H1 (cell line): ENCODE measurements at regions not wholly inside any gene's neighbourhood (a gene's known extent, or its start where the extent isn't known, plus 50 kb on each side); places are given as distances from the start of the nearest gene placed in this dataset.

Experiments used
- NRF1 ChIP-seq: IDR thresholded peaks from 2 replicates; pipeline ENCODE4 v1.6.1; 2011; ENCODE audit warnings: mild to moderate bottlenecking, low read depth, low read length, improper control_type of control experiment
- POLR2A ChIP-seq, 2 experiments: IDR thresholded peaks; 1 replicate in 1 of 2; 2 replicates in 1 of 2; pipeline ENCODE4 v1.6.1; 2011; ENCODE audit warnings: low read depth in 2 of 2, low read length in 2 of 2, mild to moderate bottlenecking in 2 of 2; ENCODE audit errors: control extremely low read depth in 1 of 2
- RNF2 ChIP-seq: fragments of 200-900, 300-1000 bp; sonication (generic); IDR thresholded peaks from 2 replicates; pipeline ENCODE4 v1.7.1; 2016; ENCODE audit warnings: borderline replicate concordance, low read depth, mild to moderate bottlenecking, antibody characterized with exemption, low read length; ENCODE audit not compliant: poor library complexity, severe bottlenecking; ENCODE audit errors: missing control alignments
- SP2 ChIP-seq: IDR thresholded peaks from 2 replicates; pipeline ENCODE4 v1.6.1; 2012; ENCODE audit warnings: mild to moderate bottlenecking, low read length, inconsistent platforms
- TBP ChIP-seq: IDR thresholded peaks from 2 replicates; pipeline ENCODE4 v1.6.1; 2011; ENCODE audit warnings: low read depth, low read length, improper control_type of control experiment
- TF ChIP-seq, protein P1 (sequence below): fragments of 300-600 bp; sonication (generic); IDR thresholded peaks from 2 replicates; pipeline ENCODE4 v1.7.1; 2012; ENCODE audit warnings: low read length, moderate library complexity, mild to moderate bottlenecking, inconsistent platforms; ENCODE audit not compliant: insufficient replicate concordance

DNA sequence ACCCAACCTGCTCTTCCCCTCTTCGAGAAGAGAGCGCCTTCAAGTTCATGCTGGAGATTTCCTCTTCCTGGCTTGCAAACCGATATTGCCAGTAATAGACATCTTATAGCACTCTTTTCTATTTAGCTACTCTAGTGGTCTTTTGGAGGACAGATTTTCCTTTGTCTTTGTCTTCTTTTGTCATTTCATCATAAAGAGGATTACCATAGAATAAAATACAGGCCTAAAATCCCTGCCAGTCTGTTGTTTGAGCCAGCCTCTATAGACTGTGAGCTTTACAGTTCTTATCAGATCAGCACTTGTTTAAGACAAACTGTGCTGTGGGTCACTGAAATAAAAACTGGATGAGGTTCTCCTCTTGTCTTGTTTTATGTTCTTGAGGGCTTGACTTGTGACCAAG is 802.8 kb downstream of the NR2F1-AS1 start (continued):
- TF ChIP-seq, protein P1, sequence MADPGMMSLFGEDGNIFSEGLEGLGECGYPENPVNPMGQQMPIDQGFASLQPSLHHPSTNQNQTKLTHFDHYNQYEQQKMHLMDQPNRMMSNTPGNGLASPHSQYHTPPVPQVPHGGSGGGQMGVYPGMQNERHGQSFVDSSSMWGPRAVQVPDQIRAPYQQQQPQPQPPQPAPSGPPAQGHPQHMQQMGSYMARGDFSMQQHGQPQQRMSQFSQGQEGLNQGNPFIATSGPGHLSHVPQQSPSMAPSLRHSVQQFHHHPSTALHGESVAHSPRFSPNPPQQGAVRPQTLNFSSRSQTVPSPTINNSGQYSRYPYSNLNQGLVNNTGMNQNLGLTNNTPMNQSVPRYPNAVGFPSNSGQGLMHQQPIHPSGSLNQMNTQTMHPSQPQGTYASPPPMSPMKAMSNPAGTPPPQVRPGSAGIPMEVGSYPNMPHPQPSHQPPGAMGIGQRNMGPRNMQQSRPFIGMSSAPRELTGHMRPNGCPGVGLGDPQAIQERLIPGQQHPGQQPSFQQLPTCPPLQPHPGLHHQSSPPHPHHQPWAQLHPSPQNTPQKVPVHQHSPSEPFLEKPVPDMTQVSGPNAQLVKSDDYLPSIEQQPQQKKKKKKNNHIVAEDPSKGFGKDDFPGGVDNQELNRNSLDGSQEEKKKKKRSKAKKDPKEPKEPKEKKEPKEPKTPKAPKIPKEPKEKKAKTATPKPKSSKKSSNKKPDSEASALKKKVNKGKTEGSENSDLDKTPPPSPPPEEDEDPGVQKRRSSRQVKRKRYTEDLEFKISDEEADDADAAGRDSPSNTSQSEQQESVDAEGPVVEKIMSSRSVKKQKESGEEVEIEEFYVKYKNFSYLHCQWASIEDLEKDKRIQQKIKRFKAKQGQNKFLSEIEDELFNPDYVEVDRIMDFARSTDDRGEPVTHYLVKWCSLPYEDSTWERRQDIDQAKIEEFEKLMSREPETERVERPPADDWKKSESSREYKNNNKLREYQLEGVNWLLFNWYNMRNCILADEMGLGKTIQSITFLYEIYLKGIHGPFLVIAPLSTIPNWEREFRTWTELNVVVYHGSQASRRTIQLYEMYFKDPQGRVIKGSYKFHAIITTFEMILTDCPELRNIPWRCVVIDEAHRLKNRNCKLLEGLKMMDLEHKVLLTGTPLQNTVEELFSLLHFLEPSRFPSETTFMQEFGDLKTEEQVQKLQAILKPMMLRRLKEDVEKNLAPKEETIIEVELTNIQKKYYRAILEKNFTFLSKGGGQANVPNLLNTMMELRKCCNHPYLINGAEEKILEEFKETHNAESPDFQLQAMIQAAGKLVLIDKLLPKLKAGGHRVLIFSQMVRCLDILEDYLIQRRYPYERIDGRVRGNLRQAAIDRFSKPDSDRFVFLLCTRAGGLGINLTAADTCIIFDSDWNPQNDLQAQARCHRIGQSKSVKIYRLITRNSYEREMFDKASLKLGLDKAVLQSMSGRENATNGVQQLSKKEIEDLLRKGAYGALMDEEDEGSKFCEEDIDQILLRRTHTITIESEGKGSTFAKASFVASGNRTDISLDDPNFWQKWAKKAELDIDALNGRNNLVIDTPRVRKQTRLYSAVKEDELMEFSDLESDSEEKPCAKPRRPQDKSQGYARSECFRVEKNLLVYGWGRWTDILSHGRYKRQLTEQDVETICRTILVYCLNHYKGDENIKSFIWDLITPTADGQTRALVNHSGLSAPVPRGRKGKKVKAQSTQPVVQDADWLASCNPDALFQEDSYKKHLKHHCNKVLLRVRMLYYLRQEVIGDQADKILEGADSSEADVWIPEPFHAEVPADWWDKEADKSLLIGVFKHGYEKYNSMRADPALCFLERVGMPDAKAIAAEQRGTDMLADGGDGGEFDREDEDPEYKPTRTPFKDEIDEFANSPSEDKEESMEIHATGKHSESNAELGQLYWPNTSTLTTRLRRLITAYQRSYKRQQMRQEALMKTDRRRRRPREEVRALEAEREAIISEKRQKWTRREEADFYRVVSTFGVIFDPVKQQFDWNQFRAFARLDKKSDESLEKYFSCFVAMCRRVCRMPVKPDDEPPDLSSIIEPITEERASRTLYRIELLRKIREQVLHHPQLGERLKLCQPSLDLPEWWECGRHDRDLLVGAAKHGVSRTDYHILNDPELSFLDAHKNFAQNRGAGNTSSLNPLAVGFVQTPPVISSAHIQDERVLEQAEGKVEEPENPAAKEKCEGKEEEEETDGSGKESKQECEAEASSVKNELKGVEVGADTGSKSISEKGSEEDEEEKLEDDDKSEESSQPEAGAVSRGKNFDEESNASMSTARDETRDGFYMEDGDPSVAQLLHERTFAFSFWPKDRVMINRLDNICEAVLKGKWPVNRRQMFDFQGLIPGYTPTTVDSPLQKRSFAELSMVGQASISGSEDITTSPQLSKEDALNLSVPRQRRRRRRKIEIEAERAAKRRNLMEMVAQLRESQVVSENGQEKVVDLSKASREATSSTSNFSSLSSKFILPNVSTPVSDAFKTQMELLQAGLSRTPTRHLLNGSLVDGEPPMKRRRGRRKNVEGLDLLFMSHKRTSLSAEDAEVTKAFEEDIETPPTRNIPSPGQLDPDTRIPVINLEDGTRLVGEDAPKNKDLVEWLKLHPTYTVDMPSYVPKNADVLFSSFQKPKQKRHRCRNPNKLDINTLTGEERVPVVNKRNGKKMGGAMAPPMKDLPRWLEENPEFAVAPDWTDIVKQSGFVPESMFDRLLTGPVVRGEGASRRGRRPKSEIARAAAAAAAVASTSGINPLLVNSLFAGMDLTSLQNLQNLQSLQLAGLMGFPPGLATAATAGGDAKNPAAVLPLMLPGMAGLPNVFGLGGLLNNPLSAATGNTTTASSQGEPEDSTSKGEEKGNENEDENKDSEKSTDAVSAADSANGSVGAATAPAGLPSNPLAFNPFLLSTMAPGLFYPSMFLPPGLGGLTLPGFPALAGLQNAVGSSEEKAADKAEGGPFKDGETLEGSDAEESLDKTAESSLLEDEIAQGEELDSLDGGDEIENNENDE: no peak
- TF ChIP-seq NRF1: no peak
- no peak for TF ChIP-seq SP2
- no peak for TF ChIP-seq RNF2
- TF ChIP-seq TBP: no peak
- no peak for TF ChIP-seq POLR2A (IDR thresholded peaks at IDR 0.05; ENCODE audit: control extremely low read depth in 1 of 2, low read depth in 2 of 2, low read length in 2 of 2)
